Activated CD4-positive, alpha-beta T cell treated with anti-CD3 and anti-CD28 coated beads for 4 hours (primary cell): ENCODE measurements at regions not wholly inside any gene's neighbourhood (a gene's known extent, or its start where the extent isn't known, plus 50 kb on each side); places are given as distances from the start of the nearest gene placed in this dataset.

ENCODE experiments used
- DNase-seq, 2 donors: peaks; one replicate each; pipeline ENCODE4 v3.0.0-alpha.2; 2020

- no peak for DNase-seq
Observed at GRCh38 chr9:14961372-14962068, 51.3 kb upstream of the FREM1 start.

- DNase-seq, result no peak
Observed at GRCh38 chr9:14960881-14961280, 50.7 kb upstream of the FREM1 start.
